ENCODE measurements at regions not wholly inside any gene's neighbourhood (a gene's known extent, or its start where the extent isn't known, plus 50 kb on each side); places are given as distances from the start of the nearest gene placed in this dataset.

GRCh38 chr1:113007706-113008364 lies 51.8 kb upstream of the SLC16A1 start:
- ChIA-PET POLR2A (no interaction called here), CTCF (interaction anchor here (0.6 kb wide), 1 partner anchor 38 kb away, joined by 4 read pairs; no protein-coding TSS in a partner anchor)

GRCh38 chr1:113008365-113008714 lies 52.3 kb upstream of the SLC16A1 start:
- ChIA-PET CTCF (interaction anchor here (0.6 to 0.7 kb wide), 2 partner anchors 38 to 44 kb away, joined by 3 to 4 read pairs; no protein-coding TSS in a partner anchor), POLR2A (interaction anchor here (0.7 kb wide), 1 partner anchor 78 kb away, joined by 5 read pairs; no protein-coding TSS in a partner anchor)

GRCh38 chr1:113012149-113012548 lies 56.2 kb upstream of the SLC16A1 start:
- CTCF ChIA-PET = interaction anchor here (0.7 kb wide), 1 partner anchor 85 kb away, joined by 5 read pairs; no protein-coding TSS in a partner anchor
- POLR2A ChIA-PET = no interaction called here

- POLR2A ChIA-PET = no interaction called here
- CTCF ChIA-PET = interaction anchor here (0.7 kb wide), 1 partner anchor 883 kb away, joined by 3 read pairs; no protein-coding TSS in a partner anchor
These were observed 57.8 kb upstream of the SLC16A1 start for GRCh38 chr1:113013823-113014222.

- CTCF ChIA-PET = no interaction called here
- POLR2A ChIA-PET = no interaction called here
These were observed 58.5 kb upstream of the LRIG2 start for GRCh38 chr1:113014508-113014907.

GRCh38 chr1:113018911-113019310 lies 54.1 kb upstream of the LRIG2 start:
- ChIA-PET CTCF (no interaction called here), POLR2A (interaction anchor here (0.7 kb wide), 2 partner anchors 63 to 622 kb away, joined by 6 to 9 read pairs; partner anchors contain the start of gene SLC16A1)

GRCh38 chr1:113021430-113022085 lies 51.4 kb upstream of the LRIG2 start:
- ChIA-PET CTCF (no interaction called here), POLR2A (no interaction called here)

All from activated CD8-positive, alpha-beta memory T cell treated with anti-CD3 and anti-CD28 coated beads for 36 hours (primary cell).